ENCODE measurements at regions not wholly inside any gene's neighbourhood (a gene's known extent, or its start where the extent isn't known, plus 50 kb on each side); places are given as distances from the start of the nearest gene placed in this dataset.

GRCh38 chr3:170653801-170654200, 67.9 kb upstream of the SLC7A14 start:
- TF ChIP-seq POLR2A (IDR thresholded peaks at IDR 0.05) (no peak), CTCF (IDR thresholded peaks at IDR 0.05) (no peak)

Measured in upper lobe of left lung (tissue), 4 donors.